GM12878 (cell line): ENCODE measurements at regions not wholly inside any gene's neighbourhood (a gene's known extent, or its start where the extent isn't known, plus 50 kb on each side); places are given as distances from the start of the nearest gene placed in this dataset.

Source experiments
- ATAC-seq: fragments of 200-7000 bp; cut with Tn5 transposase; 3 replicates; pipeline ENCODE4 v1.9.1; 2020; ENCODE audit warnings: mild to moderate bottlenecking, moderate library complexity
- BruUV-seq: library from RNA; stranded (reverse); fragments of 400-500 nt; replicated peaks from 2 replicates; lab custom pipeline; 2021; lab: Mats Ljungman, UMichigan
- CTCF ChIA-PET: fragments of 300-600 bp; sonication (Branson Sonifier 250); formaldehyde crosslinking; extraction: SDS; loops from one replicate; lab custom pipeline; 2021; ENCODE audit warnings: inconsistent platforms; lab: Yijun Ruan, JAX
- POLR2A ChIA-PET: fragments of 350-600 bp; formaldehyde crosslinking; extraction: SDS; loops from one replicate; lab custom pipeline; 2021; ENCODE audit warnings: inconsistent platforms; lab: Charles Lee
- RAD21 ChIA-PET: fragments of 300-600 bp; sonication (Branson Sonifier 250); formaldehyde crosslinking; loops from one replicate; lab custom pipeline; 2023; ENCODE audit warnings: antibody characterized with exemption; ENCODE audit not compliant: unreplicated experiment; lab: Charles Lee
- SMC1A ChIA-PET: fragments of 300-600 bp; sonication (Branson Sonifier 250); formaldehyde crosslinking; loops from one replicate; lab custom pipeline; 2023; ENCODE audit not compliant: unreplicated experiment, uncharacterized antibody; lab: Charles Lee
- DNase-seq: peaks from one replicate; pipeline ENCODE4 v3.0.0-alpha.2; 2011; ENCODE audit warnings: low read depth, low spot score
- FAIRE-seq: peaks from 3 replicates; lab custom pipeline; 2011; peaks lifted over from hg19 to GRCh38; lab: Jason Lieb, UNC
- H2AFZ ChIP-seq: 2 replicates; pipeline ENCODE4 v1.6.0; 2011; ENCODE audit warnings: low read depth, low read length, control low read depth; ENCODE audit not compliant: control insufficient read depth
- H3K27ac ChIP-seq: 2 replicates; pipeline ENCODE4 v1.5.1; 2011; ENCODE audit warnings: control low read depth; ENCODE audit not compliant: control insufficient read depth, insufficient read depth
- H3K27me3 ChIP-seq, 2 experiments: replicated peaks in 1 of 2; 2 replicates each; pipeline versions ENCODE4 v1.6.0 to v1.6.1; 2011; ENCODE audit warnings: low read length in 1 of 2; ENCODE audit not compliant: control insufficient read depth in 2 of 2, insufficient read depth in 2 of 2
- H3K36me3 ChIP-seq, 2 experiments: 2 replicates each; pipeline ENCODE4 v1.5.1; 2011; ENCODE audit warnings: low read length in 1 of 2; ENCODE audit not compliant: control insufficient read depth in 2 of 2, insufficient read depth in 2 of 2
- H3K4me1 ChIP-seq: 2 replicates; pipeline ENCODE4 v1.6.1; 2011; ENCODE audit warnings: mild to moderate bottlenecking, low read length, moderate library complexity, mixed read lengths; ENCODE audit not compliant: control insufficient read depth, insufficient read depth
- H3K4me2 ChIP-seq: 2 replicates; pipeline ENCODE4 v1.6.0; 2011; ENCODE audit warnings: control low read depth; ENCODE audit not compliant: control insufficient read depth, insufficient read depth
- H3K4me3 ChIP-seq: fragments of 200-600 bp; sonication (generic); 2 replicates; pipeline ENCODE4 v1.5.1; 2016
- H3K79me2 ChIP-seq: 2 replicates; pipeline ENCODE4 v1.6.0; 2011; ENCODE audit warnings: low read length; ENCODE audit not compliant: control insufficient read depth, insufficient read depth
- H3K9ac ChIP-seq: 2 replicates; pipeline ENCODE4 v1.8.0; 2011; ENCODE audit warnings: low read length, control low read depth, mixed read lengths; ENCODE audit not compliant: control insufficient read depth, insufficient read depth
- H3K9me3 ChIP-seq: replicated peaks from 3 replicates; pipeline ENCODE4 v1.5.1; 2011; ENCODE audit warnings: mild to moderate bottlenecking, low read length; ENCODE audit not compliant: control insufficient read depth, insufficient read depth
- H4K20me1 ChIP-seq: 2 replicates; pipeline ENCODE4 v1.6.0; 2011; ENCODE audit not compliant: control insufficient read depth, insufficient read depth
- CREB1 ChIP-seq: IDR thresholded peaks from 2 replicates; pipeline ENCODE4 v1.6.1; 2012; ENCODE audit warnings: low read depth, mild to moderate bottlenecking, inconsistent platforms
- HDAC2 ChIP-seq: fragments of 200-600 bp; sonication (generic); IDR thresholded peaks from 2 replicates; pipeline ENCODE4 v1.6.1; 2017
- SIX5 ChIP-seq: IDR thresholded peaks from 2 replicates; pipeline ENCODE4 v1.6.1; 2011; ENCODE audit warnings: mild to moderate bottlenecking, low read depth, low read length, moderate library complexity; ENCODE audit not compliant: severe bottlenecking
- WGBS: methylation state at CpG from one replicate; pipeline ENCODE4 v1.1.6; 2016; ENCODE audit warnings: low lambda C conversion rate; ENCODE audit not compliant: insufficient replicate concordance, insufficient coverage; ENCODE audit errors: missing lambda C conversion rate; 5-methylcytosine and 5-hydroxymethylcytosine counted together
- in situ Hi-C: fragments of 300-500 bp; cut with MboI; formaldehyde crosslinking; loops from 9 replicates; pipeline ENCODE4 v1.14.3; 2018; ENCODE audit warnings: mixed read lengths
- intact Hi-C: fragments of 100-400 bp; cut with micrococcal nuclease; formaldehyde crosslinking; loops from one replicate; pipeline ENCODE4 v1.14.2; 2022; ENCODE audit not compliant: unreplicated experiment
- TF ChIP-seq, protein P1 (sequence below): fragments of 150-350 bp; IDR thresholded peaks from 2 replicates; pipeline ENCODE4 v1.6.1; 2016; ENCODE audit warnings: low read depth, low read length
- TF ChIP-seq, protein P2 (sequence below): fragments of 450-650 bp; formaldehyde crosslinking; IDR thresholded peaks from 2 replicates; pipeline ENCODE4 v1.4.0; 2020; ENCODE audit warnings: mild to moderate bottlenecking, moderate library complexity
- TF ChIP-seq, protein P3 (sequence below): fragments of 450-650 bp; IDR thresholded peaks from 2 replicates; pipeline ENCODE4 v1.6.1; 2014; ENCODE audit warnings: mild to moderate bottlenecking

DNA sequence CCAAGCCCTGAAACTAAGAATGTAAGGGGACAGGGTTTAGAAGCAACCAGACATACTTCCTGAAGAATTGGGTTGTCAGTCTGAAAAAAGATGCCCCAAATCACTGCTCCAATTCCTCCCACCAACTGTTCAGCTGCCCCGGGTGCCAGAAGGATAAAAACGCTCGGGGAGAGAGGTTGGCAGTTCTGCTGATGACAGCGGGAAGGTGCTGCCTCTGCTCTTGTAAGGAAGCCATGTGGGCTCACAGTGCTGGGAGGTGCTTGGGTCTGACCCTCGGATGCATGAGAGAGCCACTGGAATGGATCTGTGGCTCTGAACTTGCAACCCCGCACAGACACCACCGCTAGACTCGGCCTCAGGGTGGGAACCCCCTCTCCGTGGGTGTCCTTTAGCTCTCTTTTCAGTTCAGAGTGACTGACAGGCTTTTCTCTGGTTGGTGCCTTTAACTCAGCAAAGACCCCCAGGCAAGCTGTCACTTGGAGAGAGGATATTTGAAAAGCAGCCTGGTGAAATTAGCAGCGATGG is 364.8 kb upstream of the RBFOX1 start (continued):
- TF ChIP-seq, protein P1, sequence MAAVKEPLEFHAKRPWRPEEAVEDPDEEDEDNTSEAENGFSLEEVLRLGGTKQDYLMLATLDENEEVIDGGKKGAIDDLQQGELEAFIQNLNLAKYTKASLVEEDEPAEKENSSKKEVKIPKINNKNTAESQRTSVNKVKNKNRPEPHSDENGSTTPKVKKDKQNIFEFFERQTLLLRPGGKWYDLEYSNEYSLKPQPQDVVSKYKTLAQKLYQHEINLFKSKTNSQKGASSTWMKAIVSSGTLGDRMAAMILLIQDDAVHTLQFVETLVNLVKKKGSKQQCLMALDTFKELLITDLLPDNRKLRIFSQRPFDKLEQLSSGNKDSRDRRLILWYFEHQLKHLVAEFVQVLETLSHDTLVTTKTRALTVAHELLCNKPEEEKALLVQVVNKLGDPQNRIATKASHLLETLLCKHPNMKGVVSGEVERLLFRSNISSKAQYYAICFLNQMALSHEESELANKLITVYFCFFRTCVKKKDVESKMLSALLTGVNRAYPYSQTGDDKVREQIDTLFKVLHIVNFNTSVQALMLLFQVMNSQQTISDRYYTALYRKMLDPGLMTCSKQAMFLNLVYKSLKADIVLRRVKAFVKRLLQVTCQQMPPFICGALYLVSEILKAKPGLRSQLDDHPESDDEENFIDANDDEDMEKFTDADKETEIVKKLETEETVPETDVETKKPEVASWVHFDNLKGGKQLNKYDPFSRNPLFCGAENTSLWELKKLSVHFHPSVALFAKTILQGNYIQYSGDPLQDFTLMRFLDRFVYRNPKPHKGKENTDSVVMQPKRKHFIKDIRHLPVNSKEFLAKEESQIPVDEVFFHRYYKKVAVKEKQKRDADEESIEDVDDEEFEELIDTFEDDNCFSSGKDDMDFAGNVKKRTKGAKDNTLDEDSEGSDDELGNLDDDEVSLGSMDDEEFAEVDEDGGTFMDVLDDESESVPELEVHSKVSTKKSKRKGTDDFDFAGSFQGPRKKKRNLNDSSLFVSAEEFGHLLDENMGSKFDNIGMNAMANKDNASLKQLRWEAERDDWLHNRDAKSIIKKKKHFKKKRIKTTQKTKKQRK = no peak
- TF ChIP-seq CREB1 = no peak
- TF ChIP-seq, protein P2, sequence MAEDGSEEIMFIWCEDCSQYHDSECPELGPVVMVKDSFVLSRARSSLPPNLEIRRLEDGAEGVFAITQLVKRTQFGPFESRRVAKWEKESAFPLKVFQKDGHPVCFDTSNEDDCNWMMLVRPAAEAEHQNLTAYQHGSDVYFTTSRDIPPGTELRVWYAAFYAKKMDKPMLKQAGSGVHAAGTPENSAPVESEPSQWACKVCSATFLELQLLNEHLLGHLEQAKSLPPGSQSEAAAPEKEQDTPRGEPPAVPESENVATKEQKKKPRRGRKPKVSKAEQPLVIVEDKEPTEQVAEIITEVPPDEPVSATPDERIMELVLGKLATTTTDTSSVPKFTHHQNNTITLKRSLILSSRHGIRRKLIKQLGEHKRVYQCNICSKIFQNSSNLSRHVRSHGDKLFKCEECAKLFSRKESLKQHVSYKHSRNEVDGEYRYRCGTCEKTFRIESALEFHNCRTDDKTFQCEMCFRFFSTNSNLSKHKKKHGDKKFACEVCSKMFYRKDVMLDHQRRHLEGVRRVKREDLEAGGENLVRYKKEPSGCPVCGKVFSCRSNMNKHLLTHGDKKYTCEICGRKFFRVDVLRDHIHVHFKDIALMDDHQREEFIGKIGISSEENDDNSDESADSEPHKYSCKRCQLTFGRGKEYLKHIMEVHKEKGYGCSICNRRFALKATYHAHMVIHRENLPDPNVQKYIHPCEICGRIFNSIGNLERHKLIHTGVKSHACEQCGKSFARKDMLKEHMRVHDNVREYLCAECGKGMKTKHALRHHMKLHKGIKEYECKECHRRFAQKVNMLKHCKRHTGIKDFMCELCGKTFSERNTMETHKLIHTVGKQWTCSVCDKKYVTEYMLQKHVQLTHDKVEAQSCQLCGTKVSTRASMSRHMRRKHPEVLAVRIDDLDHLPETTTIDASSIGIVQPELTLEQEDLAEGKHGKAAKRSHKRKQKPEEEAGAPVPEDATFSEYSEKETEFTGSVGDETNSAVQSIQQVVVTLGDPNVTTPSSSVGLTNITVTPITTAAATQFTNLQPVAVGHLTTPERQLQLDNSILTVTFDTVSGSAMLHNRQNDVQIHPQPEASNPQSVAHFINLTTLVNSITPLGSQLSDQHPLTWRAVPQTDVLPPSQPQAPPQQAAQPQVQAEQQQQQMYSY (CRISPR knock-in tag) = no peak
- TF ChIP-seq SIX5 = no peak

DNA sequence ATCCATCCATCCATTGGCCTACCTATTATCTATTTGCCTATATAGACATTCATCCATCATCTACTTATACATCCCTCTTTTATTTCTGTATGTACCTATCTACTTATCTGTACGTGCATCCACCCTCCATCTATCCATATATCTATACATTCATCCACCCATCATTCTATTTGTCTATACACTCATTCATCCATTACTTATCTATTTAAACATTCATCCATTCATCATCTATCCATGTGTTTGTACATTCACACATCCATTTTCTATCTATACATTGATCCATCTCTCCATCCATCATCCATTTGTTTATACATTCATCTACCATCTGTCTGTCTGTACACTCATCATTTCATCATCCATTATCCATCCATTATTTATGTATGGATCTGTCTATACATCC is 365.7 kb upstream of the RBFOX1 start:
- H3K27me3 ChIP-seq = no peaks in the 10 kb centered on the region
- no peaks in the 10 kb centered on the region for H4K20me1 ChIP-seq
- H3K4me2 ChIP-seq = no peak overlapping the region
- POLR2A ChIA-PET = no interaction called here
- TF ChIP-seq SIX5 (no peak), HDAC2 (no peak)
- TF ChIP-seq, protein P3, sequence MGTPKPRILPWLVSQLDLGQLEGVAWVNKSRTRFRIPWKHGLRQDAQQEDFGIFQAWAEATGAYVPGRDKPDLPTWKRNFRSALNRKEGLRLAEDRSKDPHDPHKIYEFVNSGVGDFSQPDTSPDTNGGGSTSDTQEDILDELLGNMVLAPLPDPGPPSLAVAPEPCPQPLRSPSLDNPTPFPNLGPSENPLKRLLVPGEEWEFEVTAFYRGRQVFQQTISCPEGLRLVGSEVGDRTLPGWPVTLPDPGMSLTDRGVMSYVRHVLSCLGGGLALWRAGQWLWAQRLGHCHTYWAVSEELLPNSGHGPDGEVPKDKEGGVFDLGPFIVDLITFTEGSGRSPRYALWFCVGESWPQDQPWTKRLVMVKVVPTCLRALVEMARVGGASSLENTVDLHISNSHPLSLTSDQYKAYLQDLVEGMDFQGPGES = no peak
- CTCF ChIA-PET = no interaction called here
- no peak overlapping the region for H3K27ac ChIP-seq
- H3K79me2 ChIP-seq = no peaks in the 10 kb centered on the region
- H3K4me1 ChIP-seq = no peaks in the 10 kb centered on the region
- H2AFZ ChIP-seq = no peak overlapping the region
- ATAC-seq = no peak
- SMC1A ChIA-PET = interaction anchor here (1.1 kb wide), 1 partner anchor 25 kb away, joined by 3 read pairs; no protein-coding TSS in a partner anchor
- intact Hi-C loops = no loop called here
- no peak for FAIRE-seq
- RAD21 ChIA-PET = no interaction called here
- no peak overlapping the region for H3K9ac ChIP-seq
- 0% methylated on average over 1 of the region's 1 CpG for WGBS
- no peak overlapping the region for H3K4me3 ChIP-seq
- no TSS peak for BruUV-seq
- DNase-seq = no peak
- H3K36me3 ChIP-seq = no peaks in the 10 kb centered on the region
- in situ Hi-C loops = no loop called here
- no peaks in the 10 kb centered on the region for H3K9me3 ChIP-seq
